ENCODE measurements at regions not wholly inside any gene's neighbourhood (a gene's known extent, or its start where the extent isn't known, plus 50 kb on each side); places are given as distances from the start of the nearest gene placed in this dataset.

- Mint-ChIP-seq H3K9me3 (no peaks in the 10 kb centered on the region), H3K27me3 (ENCODE audit: low read depth) (no peaks in the 10 kb centered on the region), H3K4me1 (ENCODE audit: low read depth) (peaks cover 2% of the 10 kb centered on the region), H3K4me3 (no peak overlapping the region), H3K27ac (no peak overlapping the region), H3K36me3 (ENCODE audit: low read depth) (no peaks in the 10 kb centered on the region)
- DNase-seq, result no peak
- intact Hi-C loops (cut with micrococcal nuclease), result loop anchor here (10.0 kb wide), 2 partner anchors 185 to 495 kb away; partner anchors contain the start of gene GRPR
- CTCF ChIA-PET, result no interaction called here
These were observed 85.1 kb upstream of the AP1S2 start for GRCh38 chrX:15939737-15940136.

GRCh38 chrX:15938072-15938471 is 83.5 kb upstream of the AP1S2 start:
- intact Hi-C loops (cut with micrococcal nuclease), result loop anchor here (10.0 kb wide), 2 partner anchors 187 to 497 kb away; partner anchors contain the start of gene GRPR
- Mint-ChIP-seq H3K36me3 (ENCODE audit: low read depth) (no peaks in the 10 kb centered on the region), H3K4me1 (ENCODE audit: low read depth) (peaks cover 2% of the 10 kb centered on the region), H3K9me3 (no peaks in the 10 kb centered on the region), H3K27ac (no peak overlapping the region), H3K4me3 (no peak overlapping the region), H3K27me3 (ENCODE audit: low read depth) (peaks cover 3% of the 10 kb centered on the region)
- DNase-seq, result no peak
- CTCF ChIA-PET, result no interaction called here

GRCh38 chrX:15931362-15931761 is 76.7 kb upstream of the AP1S2 start:
- Mint-ChIP-seq H3K9me3 (no peaks in the 10 kb centered on the region), H3K4me3 (no peak overlapping the region), H3K36me3 (ENCODE audit: low read depth) (no peaks in the 10 kb centered on the region), H3K27ac (no peak overlapping the region), H3K27me3 (ENCODE audit: low read depth) (peaks cover 11% of the 10 kb centered on the region), H3K4me1 (ENCODE audit: low read depth) (peaks cover 2% of the 10 kb centered on the region)
- CTCF ChIA-PET, result interaction anchor here (1.7 kb wide), 1 partner anchor 280 kb away, joined by 7 read pairs; no protein-coding TSS in a partner anchor
- intact Hi-C loops (cut with micrococcal nuclease), result loop anchor here (2.0 to 10.0 kb wide), 3 partner anchors 193 to 739 kb away; partner anchors contain the start of gene GRPR
- no peak for DNase-seq

- CTCF ChIA-PET, result interaction anchor here (0.7 to 1.7 kb wide), 2 partner anchors 28 to 281 kb away, joined by 3 to 7 read pairs; no protein-coding TSS in a partner anchor
- intact Hi-C loops (cut with micrococcal nuclease), result loop anchor here (2.0 to 10.0 kb wide), 3 partner anchors 194 to 740 kb away; partner anchors contain the start of gene GRPR
- Mint-ChIP-seq H3K27me3 (ENCODE audit: low read depth) (peaks cover 13% of the 10 kb centered on the region), H3K9me3 (no peaks in the 10 kb centered on the region), H3K4me3 (no peak overlapping the region), H3K36me3 (ENCODE audit: low read depth) (no peaks in the 10 kb centered on the region), H3K4me1 (ENCODE audit: low read depth) (no peaks in the 10 kb centered on the region), H3K27ac (no peak overlapping the region)
- no peak for DNase-seq
These were observed 76.0 kb upstream of the AP1S2 start for GRCh38 chrX:15930585-15930984.

GRCh38 chrX:15929194-15929593 is 74.6 kb upstream of the AP1S2 start:
- Mint-ChIP-seq H3K9me3 (no peaks in the 10 kb centered on the region), H3K4me1 (ENCODE audit: low read depth) (no peaks in the 10 kb centered on the region), H3K27ac (no peak overlapping the region), H3K36me3 (ENCODE audit: low read depth) (no peaks in the 10 kb centered on the region), H3K4me3 (no peak overlapping the region), H3K27me3 (ENCODE audit: low read depth) (peaks cover 10% of the 10 kb centered on the region)
- CTCF ChIA-PET, result no interaction called here
- no peak for DNase-seq
- intact Hi-C loops (cut with micrococcal nuclease), result no loop called here

- peaks cover 6% of the 10 kb centered on the region for H3K27me3 Mint-ChIP-seq (ENCODE audit: low read depth)
- CTCF ChIA-PET, result no interaction called here
These were observed 72.0 kb upstream of the AP1S2 start for GRCh38 chrX:15926622-15927021.

GRCh38 chrX:15918003-15918402 is 63.4 kb upstream of the AP1S2 start:
- Mint-ChIP-seq H3K36me3 (ENCODE audit: low read depth) (no peaks in the 10 kb centered on the region), H3K27me3 (ENCODE audit: low read depth) (no peaks in the 10 kb centered on the region), H3K27ac (no peak overlapping the region), H3K4me3 (no peak overlapping the region), H3K9me3 (no peaks in the 10 kb centered on the region), H3K4me1 (ENCODE audit: low read depth) (peaks cover 3% of the 10 kb centered on the region)
- CTCF ChIA-PET, result no interaction called here
- intact Hi-C loops (cut with micrococcal nuclease), result no loop called here
- DNase-seq, result no peak

More at GRCh38 chrX:15926622-15927021, 72.0 kb upstream of the AP1S2 start:
- Mint-ChIP-seq H3K9me3 (no peaks in the 10 kb centered on the region), H3K4me3 (no peak overlapping the region), H3K36me3 (ENCODE audit: low read depth) (no peaks in the 10 kb centered on the region), H3K4me1 (ENCODE audit: low read depth) (no peaks in the 10 kb centered on the region), H3K27ac (no peak overlapping the region)
- intact Hi-C loops (cut with micrococcal nuclease), result no loop called here
- DNase-seq, result no peak

- no peaks in the 10 kb centered on the region for H3K9me3 Mint-ChIP-seq
- H3K36me3 Mint-ChIP-seq (ENCODE audit: low read depth), result no peaks in the 10 kb centered on the region
These were observed 62.1 kb upstream of the AP1S2 start for GRCh38 chrX:15916704-15917084.

GRCh38 chrX:15915959-15916703 is 61.5 kb upstream of the AP1S2 start:
- peaks cover 3% of the 10 kb centered on the region for H3K4me1 Mint-ChIP-seq (ENCODE audit: low read depth)
- H3K4me3 Mint-ChIP-seq, result no peak overlapping the region
- H3K27me3 Mint-ChIP-seq (ENCODE audit: low read depth), result peaks cover 2% of the 10 kb centered on the region
- no peak overlapping the region for H3K27ac Mint-ChIP-seq
- CTCF ChIA-PET, result no interaction called here
- H3K36me3 Mint-ChIP-seq (ENCODE audit: low read depth), result no peaks in the 10 kb centered on the region
- H3K9me3 Mint-ChIP-seq, result no peaks in the 10 kb centered on the region
- no peak for DNase-seq
- intact Hi-C loops (cut with micrococcal nuclease), result no loop called here

More at GRCh38 chrX:15916704-15917084, 62.1 kb upstream of the AP1S2 start:
- H3K4me1 Mint-ChIP-seq (ENCODE audit: low read depth), result peaks cover 3% of the 10 kb centered on the region
- intact Hi-C loops (cut with micrococcal nuclease), result no loop called here
- H3K27ac Mint-ChIP-seq, result no peak overlapping the region
- H3K27me3 Mint-ChIP-seq (ENCODE audit: low read depth), result peaks cover 2% of the 10 kb centered on the region
- no peak overlapping the region for H3K4me3 Mint-ChIP-seq
- DNase-seq, result no peak
- CTCF ChIA-PET, result interaction anchor here (0.7 kb wide), 1 partner anchor 196 kb away, joined by 3 read pairs; no protein-coding TSS in a partner anchor

- Mint-ChIP-seq H3K27me3 (ENCODE audit: low read depth) (peaks cover 2% of the 10 kb centered on the region), H3K36me3 (ENCODE audit: low read depth) (no peaks in the 10 kb centered on the region), H3K9me3 (no peaks in the 10 kb centered on the region), H3K4me1 (ENCODE audit: low read depth) (peaks cover 3% of the 10 kb centered on the region), H3K27ac (no peak overlapping the region), H3K4me3 (no peak overlapping the region)
- CTCF ChIA-PET, result no interaction called here
- intact Hi-C loops (cut with micrococcal nuclease), result no loop called here
- no peak for DNase-seq
These were observed 59.9 kb upstream of the AP1S2 start for GRCh38 chrX:15914486-15914885.

GRCh38 chrX:15913146-15913545 is 58.5 kb upstream of the AP1S2 start:
- Mint-ChIP-seq H3K4me1 (ENCODE audit: low read depth) (peaks cover 3% of the 10 kb centered on the region), H3K36me3 (ENCODE audit: low read depth) (no peaks in the 10 kb centered on the region), H3K9me3 (no peaks in the 10 kb centered on the region), H3K4me3 (no peak overlapping the region), H3K27me3 (ENCODE audit: low read depth) (peaks cover 2% of the 10 kb centered on the region), H3K27ac (no peak overlapping the region)
- intact Hi-C loops (cut with micrococcal nuclease), result no loop called here
- no peak for DNase-seq
- CTCF ChIA-PET, result interaction anchor here (0.6 to 0.7 kb wide), 2 partner anchors 58 to 185 kb away, joined by 5 to 7 read pairs; no protein-coding TSS in a partner anchor

- CTCF ChIA-PET, result no interaction called here
- H3K36me3 Mint-ChIP-seq (ENCODE audit: low read depth), result no peaks in the 10 kb centered on the region
- H3K4me1 Mint-ChIP-seq (ENCODE audit: low read depth), result peaks cover 3% of the 10 kb centered on the region
- intact Hi-C loops (cut with micrococcal nuclease), result no loop called here
- no peak overlapping the region for H3K27ac Mint-ChIP-seq
- no peaks in the 10 kb centered on the region for H3K9me3 Mint-ChIP-seq
- DNase-seq, result no peak
- H3K4me3 Mint-ChIP-seq, result no peak overlapping the region
- peaks cover 2% of the 10 kb centered on the region for H3K27me3 Mint-ChIP-seq (ENCODE audit: low read depth)
These were observed 57.3 kb upstream of the AP1S2 start for GRCh38 chrX:15911734-15912550.
